SK-N-SH treated with all-trans-retinoic acid at 6 μM for 48 hours (cell line): ENCODE measurements at regions not wholly inside any gene's neighbourhood (a gene's known extent, or its start where the extent isn't known, plus 50 kb on each side); places are given as distances from the start of the nearest gene placed in this dataset.

Source experiments
- ATAC-seq: fragments of 200-7000 bp; cut with Tn5 transposase; 3 replicates; pipeline ENCODE4 v1.9.1; 2020; ENCODE audit warnings: mild to moderate bottlenecking, moderate library complexity
- ARNTL ChIP-seq: fragments of 450-650 bp; formaldehyde crosslinking; IDR thresholded peaks from 2 replicates; pipeline ENCODE4 v1.5.0; 2020; ENCODE audit warnings: low read depth, mild to moderate bottlenecking, moderate library complexity, borderline replicate concordance
- BACH2 ChIP-seq: fragments of 250-450 bp; sonication (Bioruptor Pico); IDR thresholded peaks from 2 replicates; pipeline ENCODE4 v1.9.0; 2021; ENCODE audit warnings: mild to moderate bottlenecking, borderline replicate concordance
- CSDC2 ChIP-seq: fragments of 250-450 bp; sonication (Bioruptor Pico); IDR thresholded peaks from 2 replicates; pipeline ENCODE4 v1.5.0; 2020; ENCODE audit warnings: mild to moderate bottlenecking, moderate library complexity
- ESRRG ChIP-seq: fragments of 250-450 bp; sonication (Bioruptor Pico); IDR thresholded peaks from 2 replicates; pipeline ENCODE4 v1.6.1; 2021; ENCODE audit warnings: mild to moderate bottlenecking
- GLIS3 ChIP-seq: fragments of 250-450 bp; sonication (Bioruptor Pico); IDR thresholded peaks from 2 replicates; pipeline ENCODE4 v1.5.0; 2020; ENCODE audit warnings: mild to moderate bottlenecking, moderate library complexity
- ISL1 ChIP-seq: fragments of 250-450 bp; sonication (Bioruptor Pico); IDR thresholded peaks from 2 replicates; pipeline ENCODE4 v2.1.2; 2022; ENCODE audit warnings: mild to moderate bottlenecking, moderate library complexity
- OSR1 ChIP-seq: fragments of 250-450 bp; sonication (Bioruptor Pico); IDR thresholded peaks from 2 replicates; pipeline ENCODE4 v1.8.0; 2022; ENCODE audit warnings: moderate library complexity, mild to moderate bottlenecking, inconsistent platforms
- PPARA ChIP-seq: fragments of 250-450 bp; sonication (Bioruptor Pico); IDR thresholded peaks from 2 replicates; pipeline ENCODE4 v1.5.0; 2020; ENCODE audit warnings: mild to moderate bottlenecking, borderline replicate concordance
- RARB ChIP-seq: fragments of 250-450 bp; sonication (Bioruptor Pico); IDR thresholded peaks from 2 replicates; pipeline ENCODE4 v1.8.0; 2021; ENCODE audit warnings: mild to moderate bottlenecking, moderate library complexity
- SNAI2 ChIP-seq: fragments of 250-450 bp; sonication (Bioruptor Pico); IDR thresholded peaks from 2 replicates; pipeline ENCODE4 v1.5.0; 2020; ENCODE audit warnings: mild to moderate bottlenecking, moderate library complexity
- TCF4 ChIP-seq: fragments of 250-450 bp; sonication (Bioruptor Pico); IDR thresholded peaks from 2 replicates; pipeline ENCODE4 v1.8.0; 2021; ENCODE audit warnings: mild to moderate bottlenecking, moderate library complexity, borderline replicate concordance
- ZC3H10 ChIP-seq: fragments of 250-450 bp; sonication (Bioruptor Pico); IDR thresholded peaks from 2 replicates; pipeline ENCODE4 v1.5.1; 2021; ENCODE audit warnings: mild to moderate bottlenecking, moderate library complexity
- ZFP3 ChIP-seq: fragments of 250-450 bp; sonication (Bioruptor Pico); IDR thresholded peaks from 2 replicates; pipeline ENCODE4 v1.5.0; 2020; ENCODE audit warnings: mild to moderate bottlenecking, moderate library complexity
- ZFP30 ChIP-seq: fragments of 450-650 bp; formaldehyde crosslinking; IDR thresholded peaks from 2 replicates; pipeline ENCODE4 v1.5.0; 2022; ENCODE audit warnings: mild to moderate bottlenecking, moderate library complexity
- ZNF565 ChIP-seq: fragments of 450-650 bp; formaldehyde crosslinking; conservative IDR thresholded peaks from 2 replicates; pipeline ENCODE4 v1.5.0; 2020; ENCODE audit warnings: low read depth, mild to moderate bottlenecking, moderate library complexity
- ZNF70 ChIP-seq: fragments of 450-650 bp; formaldehyde crosslinking; IDR thresholded peaks from 2 replicates; pipeline ENCODE4 v1.5.0; 2020; ENCODE audit warnings: mild to moderate bottlenecking, moderate library complexity
- ZNF8 ChIP-seq: fragments of 450-650 bp; formaldehyde crosslinking; IDR thresholded peaks from 2 replicates; pipeline ENCODE4 v1.5.0; 2020; ENCODE audit warnings: mild to moderate bottlenecking, moderate library complexity
- TF ChIP-seq, protein P1 (sequence below): fragments of 250-450 bp; sonication (Bioruptor Pico); IDR thresholded peaks from 2 replicates; pipeline ENCODE4 v1.8.0; 2020; ENCODE audit warnings: mild to moderate bottlenecking, moderate library complexity, borderline replicate concordance
- TF ChIP-seq, protein P2 (sequence below): fragments of 250-450 bp; sonication (Bioruptor Pico); IDR thresholded peaks from 2 replicates; pipeline ENCODE4 v1.5.1; 2021; ENCODE audit warnings: mild to moderate bottlenecking, moderate library complexity
- TF ChIP-seq, protein P3 (sequence below): fragments of 250-450 bp; sonication (Bioruptor Pico); IDR thresholded peaks from 2 replicates; pipeline ENCODE4 v1.5.1; 2020; ENCODE audit warnings: low read depth, mild to moderate bottlenecking, moderate library complexity
- TF ChIP-seq, protein P4 (sequence below): fragments of 250-450 bp; sonication (Bioruptor Pico); IDR thresholded peaks from 2 replicates; pipeline ENCODE4 v1.8.0; 2021; ENCODE audit warnings: low read depth, mild to moderate bottlenecking, moderate library complexity, borderline replicate concordance

DNA sequence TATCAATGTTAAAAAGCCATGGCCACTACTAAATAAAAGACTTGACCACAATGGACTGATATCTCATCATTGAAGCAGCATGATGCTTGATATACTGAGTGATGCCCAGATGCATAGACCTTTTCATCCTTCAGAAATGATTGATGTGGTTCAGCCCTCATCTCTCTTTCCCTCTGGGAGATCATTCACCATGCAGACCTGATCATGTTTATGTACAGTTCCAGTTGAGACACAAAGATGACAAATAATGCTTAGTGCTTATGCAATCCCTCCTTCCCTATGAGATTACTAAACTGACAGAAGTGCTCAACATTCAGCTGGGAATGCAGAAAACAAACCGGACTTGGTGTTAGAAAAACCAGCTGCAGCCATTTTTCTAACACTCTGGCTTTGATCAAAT, 91.9 kb upstream of the TLR4 start (continued):
- TF ChIP-seq, protein P1, sequence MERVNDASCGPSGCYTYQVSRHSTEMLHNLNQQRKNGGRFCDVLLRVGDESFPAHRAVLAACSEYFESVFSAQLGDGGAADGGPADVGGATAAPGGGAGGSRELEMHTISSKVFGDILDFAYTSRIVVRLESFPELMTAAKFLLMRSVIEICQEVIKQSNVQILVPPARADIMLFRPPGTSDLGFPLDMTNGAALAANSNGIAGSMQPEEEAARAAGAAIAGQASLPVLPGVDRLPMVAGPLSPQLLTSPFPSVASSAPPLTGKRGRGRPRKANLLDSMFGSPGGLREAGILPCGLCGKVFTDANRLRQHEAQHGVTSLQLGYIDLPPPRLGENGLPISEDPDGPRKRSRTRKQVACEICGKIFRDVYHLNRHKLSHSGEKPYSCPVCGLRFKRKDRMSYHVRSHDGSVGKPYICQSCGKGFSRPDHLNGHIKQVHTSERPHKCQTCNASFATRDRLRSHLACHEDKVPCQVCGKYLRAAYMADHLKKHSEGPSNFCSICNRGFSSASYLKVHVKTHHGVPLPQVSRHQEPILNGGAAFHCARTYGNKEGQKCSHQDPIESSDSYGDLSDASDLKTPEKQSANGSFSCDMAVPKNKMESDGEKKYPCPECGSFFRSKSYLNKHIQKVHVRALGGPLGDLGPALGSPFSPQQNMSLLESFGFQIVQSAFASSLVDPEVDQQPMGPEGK: no peak
- no peak for TF ChIP-seq PPARA (CRISPR knock-in tag)
- TF ChIP-seq, protein P2, sequence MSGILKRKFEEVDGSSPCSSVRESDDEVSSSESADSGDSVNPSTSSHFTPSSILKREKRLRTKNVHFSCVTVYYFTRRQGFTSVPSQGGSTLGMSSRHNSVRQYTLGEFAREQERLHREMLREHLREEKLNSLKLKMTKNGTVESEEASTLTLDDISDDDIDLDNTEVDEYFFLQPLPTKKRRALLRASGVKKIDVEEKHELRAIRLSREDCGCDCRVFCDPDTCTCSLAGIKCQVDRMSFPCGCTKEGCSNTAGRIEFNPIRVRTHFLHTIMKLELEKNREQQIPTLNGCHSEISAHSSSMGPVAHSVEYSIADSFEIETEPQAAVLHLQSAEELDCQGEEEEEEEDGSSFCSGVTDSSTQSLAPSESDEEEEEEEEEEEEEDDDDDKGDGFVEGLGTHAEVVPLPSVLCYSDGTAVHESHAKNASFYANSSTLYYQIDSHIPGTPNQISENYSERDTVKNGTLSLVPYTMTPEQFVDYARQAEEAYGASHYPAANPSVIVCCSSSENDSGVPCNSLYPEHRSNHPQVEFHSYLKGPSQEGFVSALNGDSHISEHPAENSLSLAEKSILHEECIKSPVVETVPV (CRISPR knock-in tag): no peak
- TF ChIP-seq OSR1 (CRISPR knock-in tag): no peak
- TF ChIP-seq ZNF565 (CRISPR knock-in tag): no peak
- TF ChIP-seq ARNTL (CRISPR knock-in tag): no peak

DNA sequence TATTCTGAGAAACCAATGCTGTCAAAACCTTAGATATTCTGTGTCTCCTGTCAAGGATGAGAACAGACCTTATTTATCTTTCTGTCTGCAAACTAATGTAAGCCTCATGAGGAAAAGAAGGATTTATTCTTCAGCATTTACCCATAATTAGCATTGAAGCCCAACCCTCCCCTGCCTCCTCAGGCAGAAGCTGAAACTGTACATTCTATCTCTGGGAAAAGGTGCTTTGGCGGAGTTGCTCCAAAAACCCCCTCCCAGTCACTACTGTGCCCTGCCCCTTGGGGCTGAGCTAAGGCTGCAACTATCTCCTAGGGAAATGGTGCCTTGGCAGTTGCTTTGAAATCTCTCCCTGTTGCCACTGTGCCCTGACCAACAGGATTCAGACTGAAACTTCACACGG, 106.2 kb upstream of the TLR4 start:
- no peak for TF ChIP-seq ZNF70
- no peak for ATAC-seq

DNA sequence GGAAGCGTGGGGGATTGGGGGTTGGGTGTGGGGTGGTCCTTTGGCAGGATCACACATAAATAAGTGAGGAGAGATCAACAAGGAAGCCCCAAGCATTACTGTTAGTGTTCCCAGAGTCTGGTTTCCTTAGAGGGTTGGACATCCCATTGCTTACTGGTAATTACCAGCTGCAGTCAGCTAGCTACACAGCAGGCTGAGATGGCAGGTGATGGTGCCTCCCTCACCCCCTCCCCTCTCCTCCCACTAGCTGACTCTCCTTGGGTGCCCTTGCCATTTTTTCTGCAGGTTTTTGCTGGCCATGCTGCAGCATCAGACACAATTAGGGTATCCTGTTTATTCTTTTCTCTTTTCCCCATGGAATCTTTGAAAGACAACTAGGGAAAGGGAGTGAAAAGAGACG, 107.5 kb upstream of the TLR4 start:
- TF ChIP-seq ISL1 (CRISPR knock-in tag) (no peak), ESRRG (CRISPR knock-in tag) (no peak), ARNTL (CRISPR knock-in tag) (no peak), SNAI2 (no peak), CSDC2 (CRISPR knock-in tag) (no peak), ZC3H10 (CRISPR knock-in tag) (no peak), GLIS3 (CRISPR knock-in tag) (no peak), ZNF8 (CRISPR knock-in tag) (no peak), ZNF70 (no peak), ZFP3 (CRISPR knock-in tag) (no peak), TCF4 (no peak), RARB (no peak), ZNF565 (CRISPR knock-in tag) (no peak), BACH2 (no peak)
- TF ChIP-seq, protein P3, sequence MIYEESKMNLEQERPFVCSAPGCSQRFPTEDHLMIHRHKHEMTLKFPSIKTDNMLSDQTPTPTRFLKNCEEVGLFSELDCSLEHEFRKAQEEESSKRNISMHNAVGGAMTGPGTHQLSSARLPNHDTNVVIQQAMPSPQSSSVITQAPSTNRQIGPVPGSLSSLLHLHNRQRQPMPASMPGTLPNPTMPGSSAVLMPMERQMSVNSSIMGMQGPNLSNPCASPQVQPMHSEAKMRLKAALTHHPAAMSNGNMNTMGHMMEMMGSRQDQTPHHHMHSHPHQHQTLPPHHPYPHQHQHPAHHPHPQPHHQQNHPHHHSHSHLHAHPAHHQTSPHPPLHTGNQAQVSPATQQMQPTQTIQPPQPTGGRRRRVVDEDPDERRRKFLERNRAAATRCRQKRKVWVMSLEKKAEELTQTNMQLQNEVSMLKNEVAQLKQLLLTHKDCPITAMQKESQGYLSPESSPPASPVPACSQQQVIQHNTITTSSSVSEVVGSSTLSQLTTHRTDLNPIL: no peak
- TF ChIP-seq, protein P2 (CRISPR knock-in tag): no peak
- TF ChIP-seq, protein P1: no peak
- no peak for ATAC-seq

DNA sequence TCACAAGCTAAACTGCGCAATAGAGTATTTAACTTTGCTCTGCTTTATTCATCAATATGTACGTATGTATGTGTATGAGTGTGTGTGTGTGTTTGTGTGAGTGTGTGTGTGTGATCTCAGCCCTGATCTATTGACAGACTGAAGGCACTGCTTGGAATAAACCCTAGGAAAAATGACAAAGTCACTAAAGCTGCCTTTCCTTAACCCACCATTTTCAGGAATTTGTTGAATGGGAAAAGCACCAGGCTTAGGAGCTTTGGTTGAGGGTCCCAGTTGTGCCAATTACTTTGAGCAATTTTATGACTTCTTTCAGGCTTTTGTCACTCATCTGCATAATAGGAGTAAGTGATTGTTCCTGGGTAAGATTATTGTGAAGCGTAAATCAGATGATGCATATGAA, 108.6 kb upstream of the TLR4 start:
- no peak for TF ChIP-seq ZFP30
- no peak for TF ChIP-seq ZNF70
- no peak for TF ChIP-seq ESRRG (CRISPR knock-in tag)
- no peak for TF ChIP-seq ZNF8 (CRISPR knock-in tag)
- no peak for TF ChIP-seq OSR1 (CRISPR knock-in tag)
- TF ChIP-seq PPARA (CRISPR knock-in tag): no peak
- TF ChIP-seq, protein P4, sequence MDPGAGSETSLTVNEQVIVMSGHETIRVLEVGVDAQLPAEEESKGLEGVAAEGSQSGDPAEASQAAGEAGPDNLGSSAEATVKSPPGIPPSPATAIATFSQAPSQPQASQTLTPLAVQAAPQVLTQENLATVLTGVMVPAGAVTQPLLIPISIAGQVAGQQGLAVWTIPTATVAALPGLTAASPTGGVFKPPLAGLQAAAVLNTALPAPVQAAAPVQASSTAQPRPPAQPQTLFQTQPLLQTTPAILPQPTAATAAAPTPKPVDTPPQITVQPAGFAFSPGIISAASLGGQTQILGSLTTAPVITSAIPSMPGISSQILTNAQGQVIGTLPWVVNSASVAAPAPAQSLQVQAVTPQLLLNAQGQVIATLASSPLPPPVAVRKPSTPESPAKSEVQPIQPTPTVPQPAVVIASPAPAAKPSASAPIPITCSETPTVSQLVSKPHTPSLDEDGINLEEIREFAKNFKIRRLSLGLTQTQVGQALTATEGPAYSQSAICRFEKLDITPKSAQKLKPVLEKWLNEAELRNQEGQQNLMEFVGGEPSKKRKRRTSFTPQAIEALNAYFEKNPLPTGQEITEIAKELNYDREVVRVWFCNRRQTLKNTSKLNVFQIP (CRISPR knock-in tag): no peak
- no peak for TF ChIP-seq ZFP3 (CRISPR knock-in tag)
- no peak for TF ChIP-seq ISL1 (CRISPR knock-in tag)
- TF ChIP-seq, all 23 proteins: peak for 0
- ATAC-seq: no peak
